ENCODE measurements at regions not wholly inside any gene's neighbourhood (a gene's known extent, or its start where the extent isn't known, plus 50 kb on each side); places are given as distances from the start of the nearest gene placed in this dataset.

- TF ChIP-seq ZFP37 (tag by site-specific recombination; IDR thresholded peaks at IDR 0.05) (no peak), CTCF (tag by site-specific recombination; IDR thresholded peaks at IDR 0.05) (no peak)
Measured at GRCh38 chr2:136530146-136530545, 235.2 kb upstream of the THSD7B start.
